GM23248 (cell line): ENCODE measurements at regions not wholly inside any gene's neighbourhood (a gene's known extent, or its start where the extent isn't known, plus 50 kb on each side); places are given as distances from the start of the nearest gene placed in this dataset.
"Not testable (repeated sequence)": the region's sequence is repeated elsewhere in the genome, so short reads cannot be mapped to it uniquely, and the experiment has no call there.

Experiments used
- DNase-seq: peaks from one replicate; pipeline ENCODE4 v3.0.0-alpha.2; 2015
- H2AFZ ChIP-seq: fragments of 200-600 bp; sonication (generic); 2 replicates; pipeline ENCODE4 v1.6.1; 2016; ENCODE audit warnings: antibody characterized with exemption
- H3F3A ChIP-seq: fragments of 200-600 bp; sonication (generic); 2 replicates; pipeline ENCODE4 v1.6.1; 2016; ENCODE audit warnings: mild to moderate bottlenecking, antibody characterized with exemption, mixed run types; ENCODE audit not compliant: insufficient read depth
- H3K27ac ChIP-seq: fragments of 200-600 bp; sonication (generic); 2 replicates; pipeline ENCODE4 v1.5.1; 2016; ENCODE audit warnings: mild to moderate bottlenecking
- H3K27me3 ChIP-seq: fragments of 200-600 bp; sonication (generic); replicated peaks from 2 replicates; pipeline ENCODE4 v1.6.1; 2016; ENCODE audit warnings: mild to moderate bottlenecking; ENCODE audit not compliant: insufficient read depth
- H3K36me3 ChIP-seq: fragments of 200-600 bp; sonication (generic); 2 replicates; pipeline ENCODE4 v1.6.1; 2016; ENCODE audit warnings: low read depth, mild to moderate bottlenecking
- H3K4me1 ChIP-seq: fragments of 200-600 bp; sonication (generic); 2 replicates; pipeline ENCODE4 v1.6.1; 2016; ENCODE audit warnings: mild to moderate bottlenecking; ENCODE audit not compliant: insufficient read depth
- H3K4me2 ChIP-seq: fragments of 200-600 bp; sonication (generic); one replicate; pipeline ENCODE4 v1.6.1; 2016; ENCODE audit warnings: mild to moderate bottlenecking; ENCODE audit not compliant: unreplicated experiment
- H3K4me3 ChIP-seq: fragments of 200-600 bp; sonication (generic); 2 replicates; pipeline ENCODE4 v1.5.1; 2016; ENCODE audit warnings: mild to moderate bottlenecking
- H3K79me2 ChIP-seq: fragments of 200-600 bp; sonication (generic); 2 replicates; pipeline ENCODE4 v1.6.1; 2016; ENCODE audit warnings: mild to moderate bottlenecking; ENCODE audit not compliant: insufficient read depth
- H3K9ac ChIP-seq: fragments of 200-600 bp; sonication (generic); 2 replicates; pipeline ENCODE4 v1.6.1; 2016; ENCODE audit warnings: mild to moderate bottlenecking
- H3K9me2 ChIP-seq: fragments of 200-600 bp; sonication (generic); 2 replicates; pipeline ENCODE4 v1.6.1; 2016; ENCODE audit warnings: mixed run types, mild to moderate bottlenecking, moderate library complexity; ENCODE audit not compliant: insufficient read depth
- H3K9me3 ChIP-seq: fragments of 200-600 bp; sonication (generic); one replicate; pipeline ENCODE4 v1.6.1; 2017; ENCODE audit warnings: low read depth
- H4K20me1 ChIP-seq: fragments of 200-600 bp; sonication (generic); 2 replicates; pipeline ENCODE4 v1.6.0; 2016; ENCODE audit not compliant: insufficient read depth
- EZH2 ChIP-seq: fragments of 200-600 bp; sonication (generic); IDR thresholded peaks from 2 replicates; pipeline ENCODE4 v1.6.1; 2018; ENCODE audit warnings: antibody characterized with exemption, mild to moderate bottlenecking; ENCODE audit not compliant: insufficient read depth, poor library complexity, severe bottlenecking
- EZH2phosphoT487 ChIP-seq: fragments of 200-600 bp; sonication (generic); IDR thresholded peaks from 2 replicates; pipeline ENCODE4 v1.6.1; 2018; ENCODE audit warnings: antibody characterized with exemption, moderate library complexity, mild to moderate bottlenecking, low read depth; ENCODE audit not compliant: insufficient read depth
- WGBS, 2 experiments: methylation state at CpG; one replicate each; pipeline ENCODE4 v1.1.6; 2015 to 2017; ENCODE audit warnings: low lambda C conversion rate in 2 of 2, low coverage in 1 of 2; ENCODE audit errors: missing lambda C conversion rate in 2 of 2; 5-methylcytosine and 5-hydroxymethylcytosine counted together
- in situ Hi-C: fragments of 300-500 bp; cut with MboI; formaldehyde crosslinking; loops from 2 replicates; pipeline ENCODE4 v1.15.0; 2020

DNA sequence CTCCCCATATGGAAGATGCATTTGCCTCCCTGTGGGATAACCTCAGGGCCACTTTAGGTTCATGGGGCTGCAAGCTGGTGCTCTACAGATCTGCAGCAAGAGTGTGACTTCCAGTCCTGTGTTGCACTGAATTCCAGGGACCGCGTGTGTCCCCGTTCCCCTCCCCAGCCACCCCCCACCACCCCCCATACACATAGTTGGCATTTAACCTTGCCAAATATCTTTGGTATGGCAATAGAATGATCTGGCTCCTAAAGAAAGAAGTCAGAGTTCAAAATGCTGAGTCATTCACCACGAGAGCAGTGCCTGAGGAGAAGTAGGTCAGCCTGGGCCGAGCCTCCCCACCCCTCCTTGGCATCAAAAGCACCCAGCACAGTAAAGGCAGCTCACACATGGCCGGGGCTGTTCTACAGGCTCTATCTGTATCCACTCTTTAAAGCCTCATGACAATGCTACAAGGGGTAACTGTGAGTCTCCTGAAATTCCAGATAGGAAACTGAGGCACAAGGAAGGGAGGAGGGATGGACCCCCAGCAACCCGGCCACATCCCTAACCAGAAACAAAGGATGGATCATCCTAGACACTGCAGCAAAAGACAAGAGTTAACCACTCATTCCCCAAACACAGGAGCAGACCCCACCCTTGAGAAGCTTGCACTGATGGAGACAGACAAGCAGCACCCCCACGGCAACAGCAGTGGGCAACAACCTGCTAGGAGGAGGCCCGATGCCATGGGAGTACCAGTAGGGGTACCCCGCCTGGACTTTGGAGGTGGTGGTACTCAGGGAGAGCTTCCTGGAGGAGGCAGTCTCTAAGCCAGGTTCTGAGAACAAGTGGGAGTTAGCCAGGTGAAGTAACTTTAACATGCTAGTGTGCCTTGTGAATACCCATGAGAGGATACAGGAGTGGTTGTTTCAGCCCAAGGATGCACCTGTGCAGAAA, 70.3 kb upstream of the NANOS1 start:
- no peaks in the 10 kb centered on the region for H3K79me2 ChIP-seq

DNA sequence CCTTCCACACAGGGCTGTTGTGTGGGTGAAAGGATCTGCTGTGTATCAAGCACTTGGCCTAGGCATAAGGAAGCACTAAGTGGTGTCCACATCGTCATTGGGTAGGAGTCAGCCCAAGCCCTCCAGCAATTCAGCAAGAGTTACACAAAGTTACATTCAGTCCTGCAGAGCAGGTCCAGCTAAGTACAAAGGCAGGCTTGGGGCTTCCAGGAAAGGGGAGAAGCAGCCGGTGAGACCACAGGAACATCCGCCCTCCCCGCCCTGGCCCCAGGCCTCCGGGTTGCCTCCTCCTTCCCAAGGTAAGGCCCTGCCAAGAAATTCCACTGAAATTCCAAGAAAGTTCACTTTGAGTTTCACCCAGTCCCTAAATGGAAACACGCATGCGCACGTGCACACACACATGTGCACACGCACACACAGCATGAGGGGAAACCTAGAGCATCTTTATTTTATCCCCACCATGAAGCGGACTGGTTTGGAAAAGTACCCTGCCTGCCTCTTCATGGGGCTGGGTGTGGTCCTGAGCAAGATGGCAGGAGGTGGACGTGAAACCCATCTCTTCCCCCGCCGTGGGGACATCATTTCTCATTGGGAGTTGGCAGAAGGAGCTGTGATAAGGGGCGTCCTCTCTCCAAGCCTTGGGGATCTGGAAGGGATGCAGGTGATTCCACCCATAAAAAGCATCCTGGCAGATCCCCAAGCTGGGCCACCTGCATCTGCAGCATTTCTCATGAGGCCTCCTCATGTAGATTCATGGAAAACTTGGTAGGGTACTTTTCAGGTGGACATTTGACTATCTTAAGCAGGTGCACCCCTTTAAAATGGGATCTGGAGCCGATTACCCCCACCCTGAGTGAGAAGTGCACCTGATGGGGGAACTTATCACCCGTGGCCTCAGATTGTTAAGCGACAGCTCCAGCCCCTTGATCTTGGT, 69.1 kb upstream of the NANOS1 start:
- Histone ChIP-seq H3F3A (no peaks in the 10 kb centered on the region), H3K9me3 (no peaks in the 10 kb centered on the region), H4K20me1 (no peaks in the 10 kb centered on the region), H3K9me2 (no peaks in the 10 kb centered on the region), H3K79me2 (no peaks in the 10 kb centered on the region), H3K27ac (no peak overlapping the region), H3K36me3 (no peaks in the 10 kb centered on the region), H2AFZ (no peak overlapping the region), H3K9ac (no peak overlapping the region), H3K27me3 (no peaks in the 10 kb centered on the region), H3K4me2 (no peak overlapping the region), H3K4me3 (no peak overlapping the region), H3K4me1 (peaks cover 16% of the 10 kb centered on the region)
- no peak for TF ChIP-seq EZH2phosphoT487
- no peak for TF ChIP-seq EZH2
- DNase-seq, result peak; percentile 26
- WGBS, 2 experiments, result 60 to 65% methylated on average over 17 of the region's 17 CpGs
- in situ Hi-C loops, result no loop called here

More for the DNA sequence above, 70.3 kb upstream of the NANOS1 start:
- in situ Hi-C loops, result no loop called here
- Histone ChIP-seq H3K9ac (no peak overlapping the region), H3F3A (no peaks in the 10 kb centered on the region), H3K27me3 (no peaks in the 10 kb centered on the region), H4K20me1 (no peaks in the 10 kb centered on the region), H3K9me2 (no peaks in the 10 kb centered on the region), H3K4me3 (no peak overlapping the region), H3K4me2 (peak overlapping the region; percentile 12), H2AFZ (no peak overlapping the region), H3K27ac (no peak overlapping the region), H3K4me1 (peaks cover 16% of the 10 kb centered on the region), H3K36me3 (no peaks in the 10 kb centered on the region), H3K9me3 (no peaks in the 10 kb centered on the region)
- DNase-seq, result peak; percentile 70
- TF ChIP-seq EZH2phosphoT487, result no peak
- TF ChIP-seq EZH2, result no peak
- WGBS, 2 experiments, result 37 to 45% methylated on average over 8 to 10 of the region's 10 CpGs

DNA sequence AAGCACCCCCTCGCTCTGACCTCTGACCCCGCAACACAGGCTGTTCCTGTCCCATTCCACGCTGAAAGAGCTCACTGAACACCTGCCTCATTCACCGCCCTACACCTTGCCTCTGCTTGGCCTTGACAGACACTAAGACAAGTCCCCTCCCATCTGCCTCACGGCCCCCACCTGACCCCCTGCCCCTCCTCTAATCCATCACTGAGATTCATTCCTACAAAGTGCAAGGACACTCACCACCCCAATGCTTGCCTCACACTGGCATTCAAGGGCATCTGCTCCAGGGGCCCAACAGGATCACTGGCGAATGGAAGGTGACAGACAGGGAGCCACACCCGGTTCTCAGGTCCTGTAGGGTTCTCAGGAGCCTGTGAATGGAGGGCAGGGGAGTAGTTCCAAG, 68.1 kb upstream of the NANOS1 start:
- no peak overlapping the region for H3K4me2 ChIP-seq
- H3K79me2 ChIP-seq, result no peaks in the 10 kb centered on the region
- in situ Hi-C loops, result no loop called here
- H3K9me2 ChIP-seq, result no peaks in the 10 kb centered on the region
- no peak overlapping the region for H3K4me3 ChIP-seq
- no peaks in the 10 kb centered on the region for H4K20me1 ChIP-seq
- H2AFZ ChIP-seq, result no peak overlapping the region
- no peak for DNase-seq
- no peaks in the 10 kb centered on the region for H3F3A ChIP-seq
- no peaks in the 10 kb centered on the region for H3K9me3 ChIP-seq
- no peak overlapping the region for H3K27ac ChIP-seq
- H3K9ac ChIP-seq, result no peak overlapping the region
- no peaks in the 10 kb centered on the region for H3K27me3 ChIP-seq
- H3K4me1 ChIP-seq, result peaks cover 16% of the 10 kb centered on the region
- H3K36me3 ChIP-seq, result no peaks in the 10 kb centered on the region
- TF ChIP-seq EZH2phosphoT487, result no peak
- no peak for TF ChIP-seq EZH2
- 73 to 78% methylated on average over 7 of the region's 7 CpGs for WGBS, 2 experiments

DNA sequence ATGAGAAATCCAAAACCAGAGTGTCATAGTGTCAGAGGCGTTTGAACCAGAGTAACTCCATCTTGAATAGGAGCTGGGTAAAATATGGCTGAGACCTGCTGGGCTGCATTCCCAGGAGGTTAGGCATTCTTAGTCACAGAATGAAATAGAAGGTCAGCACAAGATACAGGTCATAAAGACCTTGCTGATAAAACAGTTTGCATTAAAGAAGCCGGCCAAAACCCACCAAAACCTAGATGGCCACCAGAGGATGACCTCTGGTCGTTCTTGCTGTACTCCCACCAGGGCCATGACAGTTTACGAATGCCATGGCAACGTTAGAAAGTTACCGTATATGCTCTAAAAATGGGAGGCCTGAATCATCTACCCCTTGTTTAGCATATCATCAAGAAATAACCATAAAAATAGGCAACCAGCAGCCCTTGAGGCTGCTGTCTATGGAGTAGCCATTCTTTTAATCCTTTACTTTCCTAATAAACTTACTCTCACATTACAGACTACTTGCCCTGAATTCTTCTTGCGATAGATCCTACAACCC, 67.1 kb upstream of the NANOS1 start:
- in situ Hi-C loops, result not testable (repeated sequence)

More for the DNA sequence above, 67.1 kb upstream of the NANOS1 start:
- not testable (repeated sequence) for H3K27ac ChIP-seq, H3K9me3 ChIP-seq, H3K27me3 ChIP-seq, H2AFZ ChIP-seq, H3K79me2 ChIP-seq, DNase-seq, H3K4me3 ChIP-seq, H3K9me2 ChIP-seq, H3K9ac ChIP-seq, H3K4me2 ChIP-seq, H3F3A ChIP-seq, H4K20me1 ChIP-seq, H3K36me3 ChIP-seq
- peaks cover 16% of the 10 kb centered on the region for H3K4me1 ChIP-seq
- WGBS, 2 experiments, result 72 to 73% methylated on average over 7 of the region's 7 CpGs
